Breast epithelium (tissue), 3 donors: ENCODE measurements at regions not wholly inside any gene's neighbourhood (a gene's known extent, or its start where the extent isn't known, plus 50 kb on each side); places are given as distances from the start of the nearest gene placed in this dataset.

Experiments
- CTCF ChIP-seq, 3 donors: fragments of 450-650 bp; IDR thresholded peaks; one replicate each; pipeline ENCODE4 v1.5.1; 2016 to 2017; ENCODE audit warnings: antibody characterized with exemption in 3 of 3, mild to moderate bottlenecking in 3 of 3, moderate library complexity in 3 of 3
- POLR2A ChIP-seq: fragments of 450-650 bp; IDR thresholded peaks from one replicate; pipeline ENCODE4 v1.6.1; 2016; ENCODE audit warnings: antibody characterized with exemption, mild to moderate bottlenecking, moderate library complexity
- POLR2AphosphoS5 ChIP-seq, 3 donors: sonication (generic); formaldehyde crosslinking; IDR thresholded peaks; one replicate each; pipeline ENCODE4 v1.6.1; 2017; ENCODE audit warnings: antibody characterized with exemption in 3 of 3

- TF ChIP-seq POLR2A, result no peak
- no peak for TF ChIP-seq CTCF (IDR thresholded peaks at IDR 0.05)
- TF ChIP-seq POLR2AphosphoS5 (IDR thresholded peaks at IDR 0.05), result no peak
These were observed 227.0 kb downstream of the ALG10 start for GRCh38 chr12:34249271-34249670.
